ENCODE measurements at regions not wholly inside any gene's neighbourhood (a gene's known extent, or its start where the extent isn't known, plus 50 kb on each side); places are given as distances from the start of the nearest gene placed in this dataset.

DNA sequence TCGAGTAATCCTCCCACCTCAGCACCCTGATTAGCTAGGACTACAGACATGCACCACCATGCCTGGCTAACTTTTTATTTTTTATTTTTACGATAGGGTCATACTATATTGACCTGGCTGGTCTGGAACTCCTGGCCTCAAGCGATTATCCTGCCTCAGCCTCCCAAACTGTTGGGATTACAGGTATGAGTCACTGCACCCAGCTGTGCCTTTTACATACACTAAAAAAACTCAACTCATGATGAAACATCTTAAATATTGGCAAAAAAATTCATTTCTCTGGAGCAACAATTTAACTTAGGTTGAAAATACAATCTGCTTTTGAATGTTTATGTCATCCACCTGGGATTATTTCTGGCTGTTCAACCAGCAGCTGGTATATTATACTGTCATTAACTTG, 598.3 kb upstream of the ZP4 start:
- Histone ChIP-seq H3K36me3 (ENCODE audit: insufficient read depth, low read length) (no peaks in the 10 kb centered on the region), H2AFZ (ENCODE audit: low read depth, low read length) (no peak overlapping the region), H4K20me1 (ENCODE audit: insufficient read depth) (no peaks in the 10 kb centered on the region), H3K9ac (ENCODE audit: low read length) (no peak overlapping the region), H3K4me2 (ENCODE audit: low read length) (no peak overlapping the region), H3K79me2 (replicated peaks; ENCODE audit: insufficient read depth, low read length) (no peaks in the 10 kb centered on the region), H3K4me3 (ENCODE audit: low read length) (no peak overlapping the region), H3K27ac (ENCODE audit: low read length) (no peak overlapping the region), H3K9me3 (ENCODE audit: low read length) (no peaks in the 10 kb centered on the region), H3K9me2 (ENCODE audit: insufficient read depth, low read length) (no peaks in the 10 kb centered on the region), H3K27me3 (ENCODE audit: insufficient read depth, low read depth, low read length) (no peaks in the 10 kb centered on the region), H3F3A (ENCODE audit: insufficient read depth, low read length, poor library complexity, severe bottlenecking) (no peaks in the 10 kb centered on the region)
- no peak for TF ChIP-seq MXI1 (conservative IDR thresholded peaks at IDR 0.05; ENCODE audit: poor library complexity, severe bottlenecking)
- TF ChIP-seq, protein P1, sequence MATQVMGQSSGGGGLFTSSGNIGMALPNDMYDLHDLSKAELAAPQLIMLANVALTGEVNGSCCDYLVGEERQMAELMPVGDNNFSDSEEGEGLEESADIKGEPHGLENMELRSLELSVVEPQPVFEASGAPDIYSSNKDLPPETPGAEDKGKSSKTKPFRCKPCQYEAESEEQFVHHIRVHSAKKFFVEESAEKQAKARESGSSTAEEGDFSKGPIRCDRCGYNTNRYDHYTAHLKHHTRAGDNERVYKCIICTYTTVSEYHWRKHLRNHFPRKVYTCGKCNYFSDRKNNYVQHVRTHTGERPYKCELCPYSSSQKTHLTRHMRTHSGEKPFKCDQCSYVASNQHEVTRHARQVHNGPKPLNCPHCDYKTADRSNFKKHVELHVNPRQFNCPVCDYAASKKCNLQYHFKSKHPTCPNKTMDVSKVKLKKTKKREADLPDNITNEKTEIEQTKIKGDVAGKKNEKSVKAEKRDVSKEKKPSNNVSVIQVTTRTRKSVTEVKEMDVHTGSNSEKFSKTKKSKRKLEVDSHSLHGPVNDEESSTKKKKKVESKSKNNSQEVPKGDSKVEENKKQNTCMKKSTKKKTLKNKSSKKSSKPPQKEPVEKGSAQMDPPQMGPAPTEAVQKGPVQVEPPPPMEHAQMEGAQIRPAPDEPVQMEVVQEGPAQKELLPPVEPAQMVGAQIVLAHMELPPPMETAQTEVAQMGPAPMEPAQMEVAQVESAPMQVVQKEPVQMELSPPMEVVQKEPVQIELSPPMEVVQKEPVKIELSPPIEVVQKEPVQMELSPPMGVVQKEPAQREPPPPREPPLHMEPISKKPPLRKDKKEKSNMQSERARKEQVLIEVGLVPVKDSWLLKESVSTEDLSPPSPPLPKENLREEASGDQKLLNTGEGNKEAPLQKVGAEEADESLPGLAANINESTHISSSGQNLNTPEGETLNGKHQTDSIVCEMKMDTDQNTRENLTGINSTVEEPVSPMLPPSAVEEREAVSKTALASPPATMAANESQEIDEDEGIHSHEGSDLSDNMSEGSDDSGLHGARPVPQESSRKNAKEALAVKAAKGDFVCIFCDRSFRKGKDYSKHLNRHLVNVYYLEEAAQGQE (IDR thresholded peaks at IDR 0.05; ENCODE audit: borderline replicate concordance): no peak
- TF ChIP-seq EP300 (conservative IDR thresholded peaks at IDR 0.05; ENCODE audit: poor library complexity, severe bottlenecking): no peak
- TF ChIP-seq, protein P2, sequence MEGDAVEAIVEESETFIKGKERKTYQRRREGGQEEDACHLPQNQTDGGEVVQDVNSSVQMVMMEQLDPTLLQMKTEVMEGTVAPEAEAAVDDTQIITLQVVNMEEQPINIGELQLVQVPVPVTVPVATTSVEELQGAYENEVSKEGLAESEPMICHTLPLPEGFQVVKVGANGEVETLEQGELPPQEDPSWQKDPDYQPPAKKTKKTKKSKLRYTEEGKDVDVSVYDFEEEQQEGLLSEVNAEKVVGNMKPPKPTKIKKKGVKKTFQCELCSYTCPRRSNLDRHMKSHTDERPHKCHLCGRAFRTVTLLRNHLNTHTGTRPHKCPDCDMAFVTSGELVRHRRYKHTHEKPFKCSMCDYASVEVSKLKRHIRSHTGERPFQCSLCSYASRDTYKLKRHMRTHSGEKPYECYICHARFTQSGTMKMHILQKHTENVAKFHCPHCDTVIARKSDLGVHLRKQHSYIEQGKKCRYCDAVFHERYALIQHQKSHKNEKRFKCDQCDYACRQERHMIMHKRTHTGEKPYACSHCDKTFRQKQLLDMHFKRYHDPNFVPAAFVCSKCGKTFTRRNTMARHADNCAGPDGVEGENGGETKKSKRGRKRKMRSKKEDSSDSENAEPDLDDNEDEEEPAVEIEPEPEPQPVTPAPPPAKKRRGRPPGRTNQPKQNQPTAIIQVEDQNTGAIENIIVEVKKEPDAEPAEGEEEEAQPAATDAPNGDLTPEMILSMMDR (IDR thresholded peaks at IDR 0.05; ENCODE audit: poor library complexity, severe bottlenecking): no peak
- no peak for TF ChIP-seq POLR2AphosphoS5 (IDR thresholded peaks at IDR 0.05)
- no peak for TF ChIP-seq SMC3 (conservative IDR thresholded peaks at IDR 0.05; ENCODE audit: poor library complexity)
- TF ChIP-seq EZH2 (IDR thresholded peaks at IDR 0.05; ENCODE audit: borderline replicate concordance, insufficient read depth, low read length, poor library complexity, severe bottlenecking): no peak
- no peak for TF ChIP-seq RAD21 (conservative IDR thresholded peaks at IDR 0.05)
- TF ChIP-seq TAF1 (IDR thresholded peaks at IDR 0.05; ENCODE audit: low read depth): no peak

DNA sequence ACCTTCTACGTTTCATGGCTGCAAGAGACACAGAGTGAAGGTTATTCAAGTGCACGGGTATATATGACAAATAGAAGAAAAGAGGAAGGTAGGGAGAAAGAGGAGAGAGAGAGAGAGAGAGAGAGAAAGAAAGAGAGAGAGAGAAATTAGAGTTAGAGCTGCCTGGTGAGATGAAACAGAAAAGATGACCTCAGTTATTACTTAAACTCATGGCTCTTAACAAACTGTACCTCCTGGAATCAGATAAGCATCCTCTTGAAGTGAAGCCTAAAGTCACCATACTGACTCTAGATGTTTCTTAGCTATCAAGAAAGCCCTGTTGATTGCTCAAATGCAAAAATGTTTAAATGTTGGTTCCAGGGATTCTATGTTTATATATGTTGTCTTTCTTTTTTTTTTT, 597.7 kb upstream of the ZP4 start:
- Histone ChIP-seq H3K79me2 (replicated peaks; ENCODE audit: insufficient read depth, low read length) (no peaks in the 10 kb centered on the region), H3K9me3 (ENCODE audit: low read length) (no peaks in the 10 kb centered on the region), H3K9me2 (ENCODE audit: insufficient read depth, low read length) (no peaks in the 10 kb centered on the region), H3K4me3 (ENCODE audit: low read length) (no peak overlapping the region), H3K27ac (ENCODE audit: low read length) (no peak overlapping the region), H2AFZ (ENCODE audit: low read depth, low read length) (no peak overlapping the region), H3K9ac (ENCODE audit: low read length) (no peak overlapping the region), H3K27me3 (ENCODE audit: insufficient read depth, low read depth, low read length) (no peaks in the 10 kb centered on the region), H3F3A (ENCODE audit: insufficient read depth, low read length, poor library complexity, severe bottlenecking) (no peaks in the 10 kb centered on the region), H3K4me2 (ENCODE audit: low read length) (no peak overlapping the region), H3K36me3 (ENCODE audit: insufficient read depth, low read length) (no peaks in the 10 kb centered on the region), H4K20me1 (ENCODE audit: insufficient read depth) (no peaks in the 10 kb centered on the region)
- no peak for TF ChIP-seq MXI1 (conservative IDR thresholded peaks at IDR 0.05; ENCODE audit: poor library complexity, severe bottlenecking)
- no peak for TF ChIP-seq SMC3 (conservative IDR thresholded peaks at IDR 0.05; ENCODE audit: poor library complexity)
- TF ChIP-seq, protein P1 (IDR thresholded peaks at IDR 0.05; ENCODE audit: borderline replicate concordance): no peak

Measured in neural cell (in vitro differentiated cells).